CD4-positive, alpha-beta T cell treated with Interleukin-2 at 100 ng/mL for 4 hours (primary cell): ENCODE measurements at regions not wholly inside any gene's neighbourhood (a gene's known extent, or its start where the extent isn't known, plus 50 kb on each side); places are given as distances from the start of the nearest gene placed in this dataset.

Experiments used
- DNase-seq: peaks from one replicate; pipeline ENCODE4 v3.0.0-alpha.2; 2020; ENCODE audit warnings: low spot score

- DNase-seq = no peak
Observed at GRCh38 chr4:176902710-176903323, 110.1 kb upstream of the VEGFC start.

DNA sequence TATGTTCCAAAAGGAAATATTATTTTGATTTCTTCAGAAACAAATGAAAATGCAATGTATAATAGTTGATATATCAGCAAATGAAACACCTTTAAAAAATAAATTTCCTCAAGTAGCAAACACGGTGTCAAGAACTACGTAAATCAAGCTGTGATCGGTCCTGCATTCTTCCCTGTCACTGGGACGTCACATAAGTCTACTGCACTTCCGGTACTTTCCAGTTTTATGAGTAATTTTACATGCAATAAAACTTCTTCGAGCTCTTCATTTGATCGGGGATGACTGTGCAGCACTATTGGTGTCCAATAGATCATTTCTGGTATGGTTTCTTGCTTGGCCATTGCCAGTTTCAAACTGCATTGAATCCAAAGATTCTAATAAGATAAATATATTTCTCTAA, 114.0 kb upstream of the VEGFC start:
- no peak for DNase-seq

DNA sequence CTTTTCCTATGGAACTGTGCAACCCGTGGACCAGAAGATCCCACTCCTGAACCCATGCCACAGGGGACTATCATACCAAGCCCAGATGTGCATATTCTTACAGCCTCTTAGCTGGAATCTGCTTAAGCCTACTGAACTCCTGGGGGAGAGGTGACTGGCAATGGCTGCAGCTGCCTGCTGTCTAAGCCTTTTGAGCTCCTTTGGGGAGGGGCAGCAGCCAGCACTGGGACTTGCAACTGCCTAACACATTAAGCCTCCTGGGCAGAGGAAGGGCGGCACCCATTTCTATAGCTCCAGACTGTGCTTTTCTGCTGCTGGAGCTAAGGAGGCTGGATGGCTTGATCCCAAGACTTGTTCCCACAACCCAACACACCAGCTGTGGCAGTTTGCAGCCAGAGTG, 117.9 kb upstream of the VEGFC start:
- no peak for DNase-seq

GRCh38 chr4:176919631-176920030, 126.9 kb upstream of the VEGFC start:
- DNase-seq = no peak

DNA sequence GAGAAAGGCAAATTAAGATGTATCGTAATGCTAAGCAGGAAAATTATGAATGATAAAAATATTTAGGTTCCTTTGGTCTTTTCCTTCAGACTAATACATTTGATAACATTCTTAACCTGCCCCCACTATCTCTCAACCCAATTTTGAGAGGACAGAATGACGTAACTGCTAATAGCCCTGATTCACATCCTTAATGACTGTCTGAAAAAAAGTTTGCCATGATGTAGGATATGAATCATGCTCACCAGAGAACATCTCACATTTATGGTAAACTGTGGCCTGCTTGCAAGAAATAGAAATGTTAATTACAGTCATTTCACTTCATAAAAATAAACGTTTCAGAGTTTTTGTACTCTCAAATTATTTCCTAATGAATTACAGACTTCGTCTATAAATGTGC, 128.0 kb upstream of the VEGFC start:
- DNase-seq = no peak

DNA sequence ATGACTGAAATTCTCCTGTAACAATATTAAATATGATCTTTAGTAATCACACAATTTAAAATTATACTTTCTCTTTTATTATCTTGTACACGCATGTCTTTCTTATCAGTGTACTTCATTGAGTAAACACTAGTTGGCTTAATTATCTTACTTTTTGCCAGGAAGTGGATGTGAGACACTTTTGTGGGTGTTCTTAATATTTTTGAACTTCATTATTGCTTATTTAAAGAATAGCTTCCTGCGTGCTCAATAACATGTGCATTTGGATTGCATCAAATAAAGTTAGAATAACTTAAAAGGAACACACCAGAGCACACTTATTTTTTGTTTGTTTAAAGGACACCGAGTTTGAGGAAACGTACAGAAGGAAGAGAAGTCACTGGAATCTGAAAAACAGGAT, 128.5 kb upstream of the VEGFC start:
- DNase-seq = no peak

GRCh38 chr4:176924238-176924637, 131.5 kb upstream of the VEGFC start:
- DNase-seq = no peak

DNA sequence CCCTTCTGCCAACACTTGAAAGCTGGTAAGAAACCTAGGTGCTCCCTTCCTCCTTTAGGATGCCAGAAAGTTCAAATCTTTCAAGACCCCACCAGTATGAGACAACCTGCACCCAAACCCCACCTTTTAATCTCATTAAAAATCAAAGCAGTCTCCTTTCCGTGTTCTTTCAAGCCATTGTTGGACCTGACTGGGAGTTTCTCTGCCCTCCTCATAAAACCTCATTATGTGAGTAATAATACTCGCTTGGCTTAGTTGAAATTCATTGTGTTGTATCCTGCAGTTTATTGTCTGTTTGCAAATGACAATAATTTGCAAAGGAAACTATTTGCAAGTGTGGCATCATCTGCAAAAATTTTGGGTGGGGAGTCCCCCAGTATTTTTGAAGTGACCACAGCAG, 133.2 kb upstream of the VEGFC start:
- DNase-seq = no peak

DNA sequence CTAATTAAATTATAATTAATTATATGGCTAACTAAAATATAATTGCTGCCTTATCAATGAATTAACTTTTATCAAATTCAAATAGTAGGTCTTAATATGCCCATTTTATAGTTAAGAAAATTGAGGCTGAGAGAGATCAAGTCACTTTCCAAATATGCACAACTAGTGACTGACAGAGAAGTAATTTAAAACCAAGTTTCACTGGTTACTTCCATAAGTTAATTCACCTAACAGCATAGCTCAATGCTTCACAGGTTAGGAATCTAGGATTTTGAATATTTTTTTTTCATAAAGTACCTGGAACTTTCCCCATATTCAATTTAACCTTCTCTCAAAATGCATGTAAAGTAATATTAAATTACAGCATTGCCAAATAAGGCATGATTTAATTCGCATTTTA, 134.4 kb upstream of the VEGFC start:
- DNase-seq = no peak

DNA sequence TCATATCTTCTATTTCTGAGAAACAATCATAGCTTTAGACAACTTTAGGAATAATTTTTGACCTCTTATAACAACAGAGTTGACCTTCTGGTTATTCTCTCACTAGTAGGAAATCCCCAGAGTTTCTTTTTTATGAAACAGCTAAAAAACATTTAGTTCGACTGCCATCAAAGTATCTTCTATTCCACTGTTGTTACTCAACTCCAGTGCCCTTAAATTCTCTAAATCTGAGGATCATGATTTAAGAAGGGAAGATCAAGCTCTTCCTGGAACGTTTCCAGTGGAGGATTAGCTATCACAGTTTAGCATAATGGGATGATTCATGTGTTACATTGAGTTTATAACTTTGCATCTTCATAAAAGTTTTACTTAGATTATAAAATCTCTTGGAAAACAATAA, 134.9 kb upstream of the VEGFC start:
- DNase-seq = no peak

GRCh38 chr4:176939445-176939844, 146.7 kb upstream of the VEGFC start:
- DNase-seq = no peak

GRCh38 chr4:176945334-176945733, 152.6 kb upstream of the VEGFC start:
- no peak for DNase-seq

GRCh38 chr4:176949029-176949428, 156.3 kb upstream of the VEGFC start:
- DNase-seq = no peak

DNA sequence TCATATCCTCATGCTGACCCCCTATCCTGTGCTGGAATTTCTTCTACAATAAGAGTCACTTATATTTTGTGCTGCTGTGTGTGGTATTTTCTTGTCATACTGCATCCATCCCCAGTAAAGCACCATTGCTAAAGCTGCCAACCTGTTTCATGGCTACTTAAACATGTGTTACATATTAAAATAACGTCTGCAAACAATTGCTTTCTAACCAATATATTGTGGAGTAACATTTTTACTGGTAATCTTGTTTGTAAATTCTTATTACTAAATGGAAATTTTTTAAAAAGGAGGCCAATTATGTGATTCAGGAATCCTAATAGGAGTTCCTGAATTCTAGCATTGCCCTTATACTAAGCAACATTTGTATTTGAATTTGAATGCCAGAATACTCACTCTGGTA, 160.3 kb upstream of the VEGFC start:
- DNase-seq = no peak

DNA sequence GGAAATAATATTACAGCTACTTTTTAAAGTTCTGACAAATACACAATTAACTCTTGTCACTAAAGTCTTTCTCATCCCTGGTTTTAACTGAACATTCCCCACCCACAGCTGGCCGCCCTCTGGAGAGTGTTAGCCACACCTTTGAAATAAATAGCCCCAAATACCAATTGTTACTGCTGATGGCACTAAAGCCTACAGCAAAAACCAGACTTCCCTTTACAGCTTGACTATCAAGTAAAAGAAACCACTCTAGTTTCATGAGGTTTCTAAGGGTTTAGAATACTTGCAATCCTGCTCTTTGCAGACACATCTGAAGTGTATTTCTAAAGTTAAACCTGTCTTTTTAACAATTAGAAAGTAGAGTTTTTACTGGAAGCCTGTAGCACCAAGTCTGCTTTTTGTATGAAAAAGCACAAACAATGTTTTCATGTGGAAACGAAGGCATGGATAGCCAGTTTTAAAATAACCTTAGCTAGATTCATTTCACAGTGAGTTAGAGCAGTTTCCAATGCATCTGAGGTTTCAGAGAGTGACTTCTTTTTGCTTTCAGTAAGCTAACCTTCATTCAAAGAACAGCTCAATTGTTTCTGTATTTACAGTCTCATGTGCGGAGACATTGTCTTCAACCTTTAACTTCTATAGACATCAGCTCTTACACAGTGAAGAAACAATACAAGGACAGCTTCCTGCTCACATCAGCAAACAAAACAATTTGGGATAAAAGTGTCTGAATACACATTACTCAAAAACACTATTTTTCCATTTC, 164.8 kb upstream of the VEGFC start:
- DNase-seq = no peak

DNA sequence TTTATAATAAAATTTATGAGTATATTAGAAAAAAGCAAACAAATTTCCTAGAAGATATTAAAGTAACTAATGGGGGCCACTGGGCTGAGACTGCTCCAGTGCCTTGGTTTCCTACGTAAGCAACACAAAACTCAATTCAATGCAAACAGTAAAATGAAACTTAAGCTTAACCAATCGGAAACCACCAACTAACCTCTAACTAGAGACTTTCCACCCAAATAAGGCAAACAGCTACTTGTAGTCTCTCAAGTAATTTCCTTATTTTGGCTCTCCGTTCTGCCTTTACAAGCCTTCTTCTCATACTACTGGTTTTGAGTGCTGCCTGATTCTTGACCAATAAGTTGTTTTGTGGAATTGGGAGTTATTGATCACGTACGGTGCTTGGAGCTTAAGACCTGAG, 167.3 kb upstream of the VEGFC start:
- no peak for DNase-seq

- DNase-seq = no peak
Observed at GRCh38 chr4:176963121-176963520, 170.4 kb upstream of the VEGFC start.

GRCh38 chr4:176964116-176964691, 171.5 kb upstream of the VEGFC start:
- DNase-seq = no peak

DNA sequence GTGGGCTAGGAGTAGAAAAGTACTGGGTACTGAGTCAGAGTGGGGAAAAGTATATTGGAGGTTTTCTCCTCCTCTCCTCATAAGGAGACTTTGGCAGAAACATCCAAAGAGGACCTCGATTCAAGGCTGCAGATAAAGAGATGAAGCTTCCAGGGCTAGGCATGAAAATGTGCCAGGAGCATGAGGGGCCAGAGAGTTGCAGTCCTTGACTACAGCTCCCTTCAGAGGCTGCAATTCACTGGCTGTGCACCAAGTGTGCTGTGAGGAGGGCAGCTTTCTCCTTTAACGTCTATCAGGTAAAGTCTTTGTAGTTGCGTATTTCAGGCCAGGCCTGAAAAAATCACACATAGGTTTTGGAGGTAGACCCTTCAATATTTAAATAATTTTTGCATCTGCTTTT, 174.9 kb upstream of the VEGFC start:
- DNase-seq = no peak

GRCh38 chr4:176968094-176968493, 175.4 kb upstream of the VEGFC start:
- DNase-seq = no peak

DNA sequence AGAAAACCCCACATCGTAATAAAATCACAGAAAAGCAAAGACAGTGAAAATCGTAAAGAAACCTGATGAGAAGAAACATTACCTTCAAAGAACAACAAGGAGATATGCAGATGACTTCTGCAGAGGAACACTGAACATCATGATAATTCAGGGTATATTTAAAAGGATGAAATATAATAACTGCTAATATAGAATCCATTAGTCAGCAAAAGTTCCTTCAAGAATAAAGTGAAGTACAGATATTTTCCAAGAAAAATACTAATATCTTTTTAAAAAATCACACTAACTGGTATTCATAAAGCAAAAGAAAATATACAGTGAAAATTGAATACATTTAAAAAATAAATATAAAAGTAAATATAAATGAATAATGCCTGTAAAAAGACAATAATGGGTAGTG, 176.3 kb upstream of the VEGFC start:
- no peak for DNase-seq

DNA sequence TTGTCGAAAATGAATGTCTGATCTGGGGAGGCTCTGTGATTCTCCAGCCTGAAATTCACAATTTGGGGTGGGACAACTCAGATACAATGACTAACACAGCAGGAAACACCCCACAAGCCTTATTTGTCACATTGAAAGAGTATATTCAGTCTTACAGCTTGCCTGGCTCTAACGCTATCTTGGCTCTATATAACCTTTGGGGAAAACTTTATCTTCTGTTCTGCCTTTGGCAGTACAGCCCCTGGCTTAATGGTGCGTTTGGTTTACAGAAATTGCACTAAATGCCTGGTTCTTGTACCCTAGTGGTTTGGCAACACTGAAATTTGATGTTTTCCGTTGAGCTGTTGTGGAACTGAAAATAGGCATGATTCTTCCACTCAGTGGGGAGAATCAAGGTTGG, 178.1 kb upstream of the VEGFC start:
- DNase-seq = no peak

DNA sequence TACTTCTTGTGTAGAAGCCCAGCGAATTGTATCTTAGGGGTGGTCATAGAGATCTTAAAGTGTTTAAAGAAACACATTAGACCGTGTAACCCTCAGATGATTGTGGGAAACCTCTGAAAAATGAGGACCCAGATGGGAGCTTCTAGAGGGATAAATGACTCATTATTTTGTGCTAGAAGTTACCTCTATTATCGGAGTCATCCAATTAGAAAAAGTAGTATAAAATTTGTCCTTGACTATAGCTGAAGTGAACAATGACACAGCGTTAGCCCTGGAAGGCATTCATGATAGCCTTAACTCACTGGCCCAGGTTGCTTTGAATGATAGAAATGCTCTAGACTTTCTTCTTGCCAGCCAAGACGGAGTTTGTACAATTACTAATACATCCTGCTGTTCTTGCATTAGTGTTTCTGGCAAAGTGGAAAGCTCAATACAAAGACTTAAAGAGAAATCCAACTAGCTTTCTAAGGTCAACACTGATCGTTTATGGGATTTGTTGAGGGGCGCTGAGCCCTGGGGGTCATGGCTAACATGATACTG, 178.9 kb upstream of the VEGFC start:
- no peak for DNase-seq
